PC-9 (cell line): ENCODE measurements at regions not wholly inside any gene's neighbourhood (a gene's known extent, or its start where the extent isn't known, plus 50 kb on each side); places are given as distances from the start of the nearest gene placed in this dataset.

Experiments used
- EZH2 ChIP-seq: fragments of 200-600 bp; sonication (generic); IDR thresholded peaks from 2 replicates; pipeline ENCODE4 v1.8.0; 2017; ENCODE audit warnings: antibody characterized with exemption, low read depth
- TF ChIP-seq, protein P1 (sequence below): fragments of 200-600 bp; sonication (generic); conservative IDR thresholded peaks from 2 replicates; pipeline ENCODE4 v1.6.1; 2017; ENCODE audit warnings: mixed run types, antibody characterized with exemption, mild to moderate bottlenecking, moderate library complexity

- TF ChIP-seq, protein P1, sequence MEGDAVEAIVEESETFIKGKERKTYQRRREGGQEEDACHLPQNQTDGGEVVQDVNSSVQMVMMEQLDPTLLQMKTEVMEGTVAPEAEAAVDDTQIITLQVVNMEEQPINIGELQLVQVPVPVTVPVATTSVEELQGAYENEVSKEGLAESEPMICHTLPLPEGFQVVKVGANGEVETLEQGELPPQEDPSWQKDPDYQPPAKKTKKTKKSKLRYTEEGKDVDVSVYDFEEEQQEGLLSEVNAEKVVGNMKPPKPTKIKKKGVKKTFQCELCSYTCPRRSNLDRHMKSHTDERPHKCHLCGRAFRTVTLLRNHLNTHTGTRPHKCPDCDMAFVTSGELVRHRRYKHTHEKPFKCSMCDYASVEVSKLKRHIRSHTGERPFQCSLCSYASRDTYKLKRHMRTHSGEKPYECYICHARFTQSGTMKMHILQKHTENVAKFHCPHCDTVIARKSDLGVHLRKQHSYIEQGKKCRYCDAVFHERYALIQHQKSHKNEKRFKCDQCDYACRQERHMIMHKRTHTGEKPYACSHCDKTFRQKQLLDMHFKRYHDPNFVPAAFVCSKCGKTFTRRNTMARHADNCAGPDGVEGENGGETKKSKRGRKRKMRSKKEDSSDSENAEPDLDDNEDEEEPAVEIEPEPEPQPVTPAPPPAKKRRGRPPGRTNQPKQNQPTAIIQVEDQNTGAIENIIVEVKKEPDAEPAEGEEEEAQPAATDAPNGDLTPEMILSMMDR: no peak
- no peak for TF ChIP-seq EZH2
These were observed 55.0 kb upstream of the PHACTR1 start for GRCh38 chr6:12661432-12662089.
